CD14-positive monocyte (primary cell): ENCODE measurements at regions not wholly inside any gene's neighbourhood (a gene's known extent, or its start where the extent isn't known, plus 50 kb on each side); places are given as distances from the start of the nearest gene placed in this dataset.

Experiments used
- DNase-seq, 3 donors: peaks; one replicate each; pipeline ENCODE4 v3.0.0-alpha.2; 2011 to 2022
- H2AFZ ChIP-seq: 2 replicates; pipeline ENCODE4 v1.6.0; 2012; ENCODE audit warnings: mild to moderate bottlenecking, low read depth, low read length, inconsistent platforms; ENCODE audit not compliant: insufficient read depth, poor library complexity, severe bottlenecking
- H3K27ac ChIP-seq, 2 donors: 1 replicate in 1 of 2; 2 replicates in 1 of 2; pipeline ENCODE4 v1.5.1; 2012 to 2013; ENCODE audit warnings: low read length in 2 of 2, control low read depth in 1 of 2, inconsistent platforms in 1 of 2, low read depth in 1 of 2, mild to moderate bottlenecking in 1 of 2
- H3K27me3 ChIP-seq, 2 donors: one replicate each; pipeline versions ENCODE4 v1.6.0 to v1.6.1; 2011 to 2013; ENCODE audit warnings: low read length in 2 of 2; ENCODE audit not compliant: control insufficient read depth in 2 of 2, insufficient read depth in 2 of 2
- H3K36me3 ChIP-seq, 2 donors: replicated peaks in 1 of 2; 1 replicate in 1 of 2; 2 replicates in 1 of 2; pipeline versions ENCODE4 v1.5.1 to v1.6.1; 2012 to 2013; ENCODE audit warnings: low read length in 2 of 2, control low read depth in 1 of 2, inconsistent platforms in 1 of 2, mild to moderate bottlenecking in 1 of 2; ENCODE audit not compliant: insufficient read depth in 2 of 2, control insufficient read depth in 1 of 2
- H3K4me1 ChIP-seq, 2 donors: 1 replicate in 1 of 2; 2 replicates in 1 of 2; pipeline versions ENCODE4 v1.5.1 to v1.6.1; 2012 to 2013; ENCODE audit warnings: low read length in 2 of 2, control low read depth in 1 of 2, inconsistent platforms in 1 of 2, mild to moderate bottlenecking in 1 of 2, moderate library complexity in 1 of 2; ENCODE audit not compliant: insufficient read depth in 2 of 2, control insufficient read depth in 1 of 2
- H3K4me2 ChIP-seq: replicated peaks from 2 replicates; pipeline ENCODE3; 2012; ENCODE audit warnings: low read length, moderate library complexity, mild to moderate bottlenecking; ENCODE audit not compliant: poor library complexity, severe bottlenecking; ENCODE audit errors: extremely low read depth
- H3K4me3 ChIP-seq, 3 experiments: fragments of 200-600 bp in 1 of 3; sonication (generic) in 1 of 3; replicated peaks in 1 of 3; 1 replicate in 2 of 3; 2 replicates in 1 of 3; pipeline ENCODE4 v1.5.1; 2011 to 2013; ENCODE audit warnings: low read length in 3 of 3, mild to moderate bottlenecking in 3 of 3, control low read depth in 2 of 3, low read depth in 2 of 3, inconsistent platforms in 1 of 3, moderate library complexity in 1 of 3
- H3K79me2 ChIP-seq: 2 replicates; pipeline ENCODE4 v1.6.0; 2012; ENCODE audit warnings: mild to moderate bottlenecking, control low read depth, inconsistent platforms, low read length, moderate library complexity; ENCODE audit not compliant: insufficient read depth
- H3K9ac ChIP-seq: 2 replicates; pipeline ENCODE4 v1.6.0; 2017; ENCODE audit warnings: low read length, mild to moderate bottlenecking; ENCODE audit not compliant: insufficient read depth, poor library complexity, severe bottlenecking
- H3K9me3 ChIP-seq, 2 donors: replicated peaks in 1 of 2; 1 replicate in 1 of 2; 2 replicates in 1 of 2; pipeline versions ENCODE4 v1.5.1 to v1.6.1; 2012 to 2013; ENCODE audit warnings: low read length in 2 of 2, control low read depth in 1 of 2; ENCODE audit not compliant: control insufficient read depth in 1 of 2, insufficient read depth in 1 of 2
- H4K20me1 ChIP-seq: 2 replicates; pipeline ENCODE4 v1.6.0; 2012; ENCODE audit warnings: mild to moderate bottlenecking, low read length, control low read depth, moderate library complexity; ENCODE audit not compliant: insufficient read depth
- H3K27ac Mint-ChIP-seq, 7 donors: one replicate each; pipeline ENCODE4 v1.8.0; 2020; ENCODE audit warnings: mild to moderate bottlenecking in 7 of 7, mixed read lengths in 7 of 7, moderate library complexity in 6 of 7, inconsistent platforms in 2 of 7
- H3K27me3 Mint-ChIP-seq, 3 donors: one replicate each; pipeline ENCODE4 v1.8.0; 2021 to 2022; ENCODE audit warnings: low read depth in 3 of 3, mild to moderate bottlenecking in 3 of 3, mixed read lengths in 3 of 3, moderate library complexity in 3 of 3, inconsistent platforms in 1 of 3
- H3K36me3 Mint-ChIP-seq, 2 donors: one replicate each; pipeline ENCODE4 v1.8.0; 2020; ENCODE audit warnings: mixed read lengths in 2 of 2, inconsistent platforms in 1 of 2, mild to moderate bottlenecking in 1 of 2
- H3K4me1 Mint-ChIP-seq: one replicate; pipeline ENCODE4 v1.8.0; 2020; ENCODE audit warnings: mild to moderate bottlenecking, mixed read lengths
- H3K4me3 Mint-ChIP-seq, 2 donors: one replicate each; pipeline ENCODE4 v1.8.0; 2020; ENCODE audit warnings: mild to moderate bottlenecking in 2 of 2, mixed read lengths in 2 of 2, moderate library complexity in 1 of 2
- H3K9me3 Mint-ChIP-seq, 7 donors: one replicate each; pipeline ENCODE4 v1.8.0; 2020 to 2022; ENCODE audit warnings: mixed read lengths in 7 of 7, mild to moderate bottlenecking in 6 of 7, moderate library complexity in 6 of 7, inconsistent platforms in 2 of 7
- WGBS: methylation state at CpG from one replicate; pipeline ENCODE4 v1.1.5; 2013; ENCODE audit warnings: missing lambda C conversion rate; ENCODE audit not compliant: insufficient coverage; 5-methylcytosine and 5-hydroxymethylcytosine counted together
- intact Hi-C, 2 donors: fragments of 100-400 bp; cut with micrococcal nuclease; formaldehyde crosslinking; loops; one replicate each; pipeline versions ENCODE4 v1.15.0 to v1.15.1; 2023
- TF ChIP-seq, protein P1 (sequence below): fragments of 200-600 bp; IDR thresholded peaks from one replicate; pipeline ENCODE4 v1.8.0; 2022; ENCODE audit warnings: antibody characterized with exemption, mild to moderate bottlenecking

DNA sequence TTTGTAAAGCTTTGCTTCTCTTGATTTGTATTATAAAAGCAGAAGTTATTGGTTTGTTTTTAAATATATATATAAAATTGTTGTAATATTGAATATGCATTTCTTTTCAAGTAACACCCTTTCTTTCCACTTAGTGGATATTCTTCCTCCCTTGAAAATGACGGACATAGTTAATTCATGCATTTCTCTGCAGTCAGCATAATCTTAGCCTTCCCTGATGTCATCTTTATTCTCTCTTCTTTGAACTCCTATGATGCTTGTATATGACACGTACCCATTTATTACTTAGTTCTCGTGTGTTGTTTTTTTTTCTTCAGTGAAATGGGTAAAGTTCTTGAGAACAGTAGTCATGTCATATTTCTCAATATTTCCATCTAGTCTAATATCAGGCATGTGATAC, 191.2 kb downstream of the MDFIC start:
- peaks cover 0 to 3% (median 0%) of the 10 kb centered on the region in 7 donors for H3K9me3 Mint-ChIP-seq
- Histone ChIP-seq H4K20me1 (no peaks in the 10 kb centered on the region), H3K27me3 (no peaks in the 10 kb centered on the region), H3K4me2 (no peak overlapping the region), H3K4me1 (no peaks in the 10 kb centered on the region), H3K4me3 (no peak overlapping the region), H3K27ac (no peak overlapping the region), H3K79me2 (no peaks in the 10 kb centered on the region), H2AFZ (no peak overlapping the region), H3K9me3 (no peaks in the 10 kb centered on the region), H3K36me3 (no peaks in the 10 kb centered on the region), H3K9ac (no peak overlapping the region)
- intact Hi-C loops: no loop called here
- DNase-seq: no peak
- H3K27ac Mint-ChIP-seq: no peak overlapping the region
- no peaks in the 10 kb centered on the region for H3K36me3 Mint-ChIP-seq
- TF ChIP-seq, protein P1, sequence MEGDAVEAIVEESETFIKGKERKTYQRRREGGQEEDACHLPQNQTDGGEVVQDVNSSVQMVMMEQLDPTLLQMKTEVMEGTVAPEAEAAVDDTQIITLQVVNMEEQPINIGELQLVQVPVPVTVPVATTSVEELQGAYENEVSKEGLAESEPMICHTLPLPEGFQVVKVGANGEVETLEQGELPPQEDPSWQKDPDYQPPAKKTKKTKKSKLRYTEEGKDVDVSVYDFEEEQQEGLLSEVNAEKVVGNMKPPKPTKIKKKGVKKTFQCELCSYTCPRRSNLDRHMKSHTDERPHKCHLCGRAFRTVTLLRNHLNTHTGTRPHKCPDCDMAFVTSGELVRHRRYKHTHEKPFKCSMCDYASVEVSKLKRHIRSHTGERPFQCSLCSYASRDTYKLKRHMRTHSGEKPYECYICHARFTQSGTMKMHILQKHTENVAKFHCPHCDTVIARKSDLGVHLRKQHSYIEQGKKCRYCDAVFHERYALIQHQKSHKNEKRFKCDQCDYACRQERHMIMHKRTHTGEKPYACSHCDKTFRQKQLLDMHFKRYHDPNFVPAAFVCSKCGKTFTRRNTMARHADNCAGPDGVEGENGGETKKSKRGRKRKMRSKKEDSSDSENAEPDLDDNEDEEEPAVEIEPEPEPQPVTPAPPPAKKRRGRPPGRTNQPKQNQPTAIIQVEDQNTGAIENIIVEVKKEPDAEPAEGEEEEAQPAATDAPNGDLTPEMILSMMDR: no peak
- peaks cover 4% of the 10 kb centered on the region for H3K4me1 Mint-ChIP-seq
- no peaks in the 10 kb centered on the region for H3K27me3 Mint-ChIP-seq
- no peak overlapping the region for H3K4me3 Mint-ChIP-seq
- no CpG with 5 or more reads among the region's 3 CpGs for WGBS

DNA sequence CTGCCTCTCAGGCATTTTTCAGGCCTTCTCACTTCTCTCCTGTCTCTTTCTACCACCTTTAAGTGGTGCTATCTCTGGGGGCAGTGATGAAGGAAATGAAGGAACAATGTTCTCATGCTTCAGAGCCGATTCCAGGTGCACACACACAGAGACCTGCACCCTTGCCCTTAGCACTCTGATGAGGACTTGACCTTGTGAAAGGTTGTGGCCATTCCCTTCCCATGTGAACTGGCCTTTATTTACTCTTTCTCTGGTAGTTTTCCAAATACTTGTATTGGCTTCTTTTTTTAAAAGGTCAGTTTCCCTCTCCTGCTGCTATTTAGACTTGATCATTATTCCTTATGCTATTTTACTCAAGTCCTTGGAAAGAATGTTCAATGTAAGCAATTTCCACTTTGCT, 188.6 kb downstream of the MDFIC start:
- no peak overlapping the region for H3K4me3 Mint-ChIP-seq
- Histone ChIP-seq H3K79me2 (no peaks in the 10 kb centered on the region), H3K27me3 (no peaks in the 10 kb centered on the region), H3K27ac (no peak overlapping the region), H2AFZ (no peak overlapping the region), H3K4me3 (no peak overlapping the region), H3K36me3 (no peaks in the 10 kb centered on the region), H4K20me1 (no peaks in the 10 kb centered on the region), H3K9me3 (peaks cover 0 to 7% of the 10 kb centered on the region in 2 donors), H3K4me1 (no peaks in the 10 kb centered on the region), H3K9ac (no peak overlapping the region), H3K4me2 (no peak overlapping the region)
- TF ChIP-seq, protein P1: no peak
- H3K27me3 Mint-ChIP-seq: no peaks in the 10 kb centered on the region
- intact Hi-C loops: no loop called here
- no peaks in the 10 kb centered on the region for H3K36me3 Mint-ChIP-seq
- no CpG with 5 or more reads among the region's 1 CpG for WGBS
- H3K27ac Mint-ChIP-seq: no peak overlapping the region
- no peak for DNase-seq
- H3K4me1 Mint-ChIP-seq: no peaks in the 10 kb centered on the region
- H3K9me3 Mint-ChIP-seq: peaks cover 0 to 5% (median 0%) of the 10 kb centered on the region in 7 donors
